ENCODE measurements at regions not wholly inside any gene's neighbourhood (a gene's known extent, or its start where the extent isn't known, plus 50 kb on each side); places are given as distances from the start of the nearest gene placed in this dataset.
"Not testable (repeated sequence)": the region's sequence is repeated elsewhere in the genome, so short reads cannot be mapped to it uniquely, and the experiment has no call there.

- DNase-seq = no peak
These were observed 57.9 kb upstream of the ABHD2 start for GRCh38 chr15:89030311-89030710.

DNA sequence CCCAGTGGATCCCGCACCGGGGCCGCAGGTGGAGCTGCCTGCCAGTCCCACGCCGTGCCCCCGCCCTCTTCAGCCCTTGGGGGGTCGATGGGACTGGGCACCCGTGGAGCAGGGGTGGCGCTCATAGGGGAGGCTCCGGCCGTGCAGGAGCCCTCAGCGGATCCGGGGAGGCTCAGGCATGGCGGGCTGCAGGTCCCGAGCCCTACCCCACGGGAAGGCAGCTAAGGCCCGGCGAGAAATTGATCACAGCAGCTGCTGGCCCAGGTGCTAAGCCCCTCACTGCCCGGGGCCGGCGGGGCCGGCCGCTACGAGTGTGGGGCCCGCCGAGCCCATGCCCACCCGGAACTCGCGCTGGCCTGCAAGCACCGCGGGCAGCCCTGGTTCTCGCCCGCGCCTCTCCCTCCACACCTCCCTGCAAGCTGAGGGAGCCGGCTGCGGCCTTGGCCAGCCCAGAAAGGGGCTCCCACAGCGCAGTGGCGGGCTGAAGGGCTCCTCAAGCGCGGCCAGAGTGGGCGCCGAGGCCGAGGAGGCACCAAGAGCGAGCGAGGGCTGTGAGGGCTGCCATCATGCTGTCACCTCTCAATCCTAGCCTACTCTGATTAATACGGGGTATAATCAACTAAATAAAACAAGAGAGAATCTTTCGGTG lies 56.5 kb upstream of the ABHD2 start:
- not testable (repeated sequence) for DNase-seq

GRCh38 chr15:89034305-89034704 lies 54.0 kb upstream of the ABHD2 start:
- DNase-seq = peak; percentile 29

GRCh38 chr15:89035150-89035549 lies 53.1 kb upstream of the ABHD2 start:
- DNase-seq = no peak

GRCh38 chr15:89035658-89036057 lies 52.6 kb upstream of the ABHD2 start:
- no peak for DNase-seq

DNA sequence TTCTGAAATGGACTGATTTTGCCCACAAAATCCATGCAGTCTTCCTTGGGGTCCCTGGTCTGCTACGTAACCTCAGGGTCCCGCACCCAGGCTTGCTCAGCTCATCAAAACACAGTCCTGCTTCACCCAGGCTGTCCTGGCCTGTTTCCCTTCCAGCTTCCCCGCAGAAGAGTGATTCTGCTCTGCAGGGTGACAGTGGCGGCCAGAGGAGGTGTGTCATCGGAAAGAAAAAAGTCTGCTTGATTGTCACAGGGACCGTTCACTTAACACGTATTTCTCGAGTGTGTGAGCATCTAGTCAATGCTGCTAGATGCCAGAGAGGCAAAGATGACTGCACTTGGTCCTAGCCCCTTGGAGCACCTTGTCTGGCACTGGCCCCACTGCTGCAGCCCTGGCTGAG lies 50.1 kb upstream of the ABHD2 start:
- no peak for DNase-seq
